ENCODE measurements at regions not wholly inside any gene's neighbourhood (a gene's known extent, or its start where the extent isn't known, plus 50 kb on each side); places are given as distances from the start of the nearest gene placed in this dataset.

DNA sequence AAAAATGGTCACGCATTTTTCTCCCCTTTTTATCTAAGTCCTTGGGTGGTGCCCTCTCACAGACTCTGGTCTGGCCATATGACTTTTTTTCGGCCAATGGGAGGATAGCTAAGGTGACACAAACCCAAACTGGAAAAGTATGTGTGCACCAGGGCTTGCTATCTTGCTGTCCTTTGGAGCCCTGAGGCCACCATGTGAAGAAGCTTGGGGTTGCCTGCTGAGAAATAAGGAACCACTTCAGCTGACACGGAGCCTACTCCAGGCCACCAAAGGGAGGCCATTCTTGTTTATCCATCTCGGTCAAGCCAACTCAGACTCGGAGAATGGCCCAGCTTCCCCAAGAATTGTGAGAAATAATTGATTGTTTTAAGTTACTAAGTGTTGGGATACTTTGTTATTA, 111.4 kb upstream of the ZFHX3 start:
- Histone ChIP-seq H3K9ac (ENCODE audit: low read depth, low read length) (no peak overlapping the region), H4K91ac (ENCODE audit: insufficient read depth, low read depth, low read length) (no peak overlapping the region), H2BK15ac (ENCODE audit: low read depth, low read length) (no peak overlapping the region), H2AFZ (replicated peaks; ENCODE audit: low read length, poor library complexity) (no peak overlapping the region), H3K9me1 (ENCODE audit: insufficient read depth, low read length) (no peaks in the 10 kb centered on the region), H3K4me1 (ENCODE audit: control insufficient read depth, insufficient read depth, low read length) (no peaks in the 10 kb centered on the region), H2BK5ac (ENCODE audit: low read depth, low read length, poor library complexity, severe bottlenecking) (no peak overlapping the region), H4K20me1 (ENCODE audit: insufficient read depth, low read length) (no peaks in the 10 kb centered on the region), H2AK9ac (replicated peaks; ENCODE audit: low read depth, low read length, poor library complexity) (no peak overlapping the region), H3K18ac (ENCODE audit: low read depth, low read length) (no peak overlapping the region), H3K56ac (ENCODE audit: extremely low read depth, insufficient read depth, low read length) (no peak overlapping the region), H3K4me3 (ENCODE audit: insufficient read depth, low read depth, low read length) (no peak overlapping the region), H3K14ac (replicated peaks; ENCODE audit: low read depth, low read length) (no peak overlapping the region), H3K27me3 (ENCODE audit: control insufficient read depth, insufficient read depth, low read length) (no peaks in the 10 kb centered on the region; the same call in 1 of the 2 replicates), H3K79me1 (ENCODE audit: low read depth in 1 of 2, low read length in 2 of 2) (no peaks in the 10 kb centered on the region), H2BK20ac (ENCODE audit: low read depth, low read length) (no peak overlapping the region), H3K4me2 (ENCODE audit: low read depth, low read length) (no peak overlapping the region), H3K27ac (ENCODE audit: insufficient read depth, low read length) (no peak overlapping the region), H3K4ac (ENCODE audit: low read depth, low read length) (no peak overlapping the region), H3K9me3 (ENCODE audit: control insufficient read depth, insufficient read depth, low read length) (peaks cover 5% of the 10 kb centered on the region; the same call in 1 of the 2 replicates), H3K23ac (ENCODE audit: low read depth, low read length) (no peak overlapping the region), H4K8ac (ENCODE audit: low read depth in 2 of 2, low read length in 2 of 2) (no peak overlapping the region), H2AK5ac (ENCODE audit: low read depth, low read length) (no peak overlapping the region), H3K36me3 (ENCODE audit: control insufficient read depth, insufficient read depth, low read length) (no peaks in the 10 kb centered on the region), H4K5ac (ENCODE audit: low read depth, low read length) (no peak overlapping the region), H2BK120ac (ENCODE audit: low read depth, low read length) (no peak overlapping the region)
- no peak for TF ChIP-seq CEBPB (IDR thresholded peaks at IDR 0.05; ENCODE audit: low read depth, low read length)
- TF ChIP-seq MAFK (IDR thresholded peaks at IDR 0.05; ENCODE audit: low read depth, low read length) = no peak
- no peak for TF ChIP-seq FOS (IDR thresholded peaks at IDR 0.05; ENCODE audit: low read depth, low read length)
- TF ChIP-seq, protein P1, sequence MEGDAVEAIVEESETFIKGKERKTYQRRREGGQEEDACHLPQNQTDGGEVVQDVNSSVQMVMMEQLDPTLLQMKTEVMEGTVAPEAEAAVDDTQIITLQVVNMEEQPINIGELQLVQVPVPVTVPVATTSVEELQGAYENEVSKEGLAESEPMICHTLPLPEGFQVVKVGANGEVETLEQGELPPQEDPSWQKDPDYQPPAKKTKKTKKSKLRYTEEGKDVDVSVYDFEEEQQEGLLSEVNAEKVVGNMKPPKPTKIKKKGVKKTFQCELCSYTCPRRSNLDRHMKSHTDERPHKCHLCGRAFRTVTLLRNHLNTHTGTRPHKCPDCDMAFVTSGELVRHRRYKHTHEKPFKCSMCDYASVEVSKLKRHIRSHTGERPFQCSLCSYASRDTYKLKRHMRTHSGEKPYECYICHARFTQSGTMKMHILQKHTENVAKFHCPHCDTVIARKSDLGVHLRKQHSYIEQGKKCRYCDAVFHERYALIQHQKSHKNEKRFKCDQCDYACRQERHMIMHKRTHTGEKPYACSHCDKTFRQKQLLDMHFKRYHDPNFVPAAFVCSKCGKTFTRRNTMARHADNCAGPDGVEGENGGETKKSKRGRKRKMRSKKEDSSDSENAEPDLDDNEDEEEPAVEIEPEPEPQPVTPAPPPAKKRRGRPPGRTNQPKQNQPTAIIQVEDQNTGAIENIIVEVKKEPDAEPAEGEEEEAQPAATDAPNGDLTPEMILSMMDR (conservative IDR thresholded peaks at IDR 0.05; ENCODE audit: low read depth, low read length) = no peak
- no peak for TF ChIP-seq POLR2A (IDR thresholded peaks at IDR 0.05; ENCODE audit: low read depth, low read length)
- TF ChIP-seq, protein P2, sequence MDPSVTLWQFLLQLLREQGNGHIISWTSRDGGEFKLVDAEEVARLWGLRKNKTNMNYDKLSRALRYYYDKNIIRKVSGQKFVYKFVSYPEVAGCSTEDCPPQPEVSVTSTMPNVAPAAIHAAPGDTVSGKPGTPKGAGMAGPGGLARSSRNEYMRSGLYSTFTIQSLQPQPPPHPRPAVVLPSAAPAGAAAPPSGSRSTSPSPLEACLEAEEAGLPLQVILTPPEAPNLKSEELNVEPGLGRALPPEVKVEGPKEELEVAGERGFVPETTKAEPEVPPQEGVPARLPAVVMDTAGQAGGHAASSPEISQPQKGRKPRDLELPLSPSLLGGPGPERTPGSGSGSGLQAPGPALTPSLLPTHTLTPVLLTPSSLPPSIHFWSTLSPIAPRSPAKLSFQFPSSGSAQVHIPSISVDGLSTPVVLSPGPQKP (IDR thresholded peaks at IDR 0.05; ENCODE audit: borderline replicate concordance, low read depth, low read length) = no peak
- no peak for TF ChIP-seq MAZ (IDR thresholded peaks at IDR 0.05; ENCODE audit: borderline replicate concordance, low read depth, low read length)
- TF ChIP-seq, protein P3, sequence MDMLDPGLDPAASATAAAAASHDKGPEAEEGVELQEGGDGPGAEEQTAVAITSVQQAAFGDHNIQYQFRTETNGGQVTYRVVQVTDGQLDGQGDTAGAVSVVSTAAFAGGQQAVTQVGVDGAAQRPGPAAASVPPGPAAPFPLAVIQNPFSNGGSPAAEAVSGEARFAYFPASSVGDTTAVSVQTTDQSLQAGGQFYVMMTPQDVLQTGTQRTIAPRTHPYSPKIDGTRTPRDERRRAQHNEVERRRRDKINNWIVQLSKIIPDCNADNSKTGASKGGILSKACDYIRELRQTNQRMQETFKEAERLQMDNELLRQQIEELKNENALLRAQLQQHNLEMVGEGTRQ (IDR thresholded peaks at IDR 0.05; ENCODE audit: low read depth, low read length) = no peak
- no peak for TF ChIP-seq CHD1 (IDR thresholded peaks at IDR 0.05; ENCODE audit: low read depth, low read length)
- no peak for TF ChIP-seq MXI1 (IDR thresholded peaks at IDR 0.05; ENCODE audit: borderline replicate concordance, low read depth, low read length)
- no peak for TF ChIP-seq RFX5 (IDR thresholded peaks at IDR 0.05; ENCODE audit: low read depth, low read length)
- no peak for TF ChIP-seq NFE2L2 (IDR thresholded peaks at IDR 0.05; ENCODE audit: low read depth, low read length)
- no peak for TF ChIP-seq RAD21 (IDR thresholded peaks at IDR 0.05; ENCODE audit: low read length)
- TF ChIP-seq SMC3 (IDR thresholded peaks at IDR 0.05; ENCODE audit: low read depth, low read length) = no peak
- DNase-seq (no peak), ATAC-seq (ENCODE audit: low read depth) (no peak)
- intact Hi-C loops (cut with micrococcal nuclease) = no loop called here
- WGBS, 2 experiments (ENCODE audit: extremely low coverage in 2 of 2, insufficient read length in 1 of 2) = 75% methylated on average over 2 of the region's 5 CpGs; no CpG with 5 or more reads in 1 of the 2 experiments
- dilution Hi-C loops (cut with HindIII; ENCODE audit: low sequenced_read_pairs, unreplicated experiment) = no loop called here
- BruUV-seq (replicated peaks) = no TSS peak
- ChIA-PET CTCF (no interaction called here), POLR2A (ENCODE audit: unreplicated experiment) (no interaction called here)
- in situ Hi-C loops (cut with MboI; ENCODE audit: low sequenced_read_pairs) = no loop called here
